C4-2B (cell line): ENCODE measurements at regions not wholly inside any gene's neighbourhood (a gene's known extent, or its start where the extent isn't known, plus 50 kb on each side); places are given as distances from the start of the nearest gene placed in this dataset.

Experiments used
- H3K27ac ChIP-seq: fragments of 450-650 bp; 2 replicates; pipeline ENCODE4 v1.5.1; 2017
- ZFX ChIP-seq: fragments of 450-650 bp; IDR thresholded peaks from 2 replicates; pipeline ENCODE4 v1.6.1; 2017
- TF ChIP-seq, protein P1 (sequence below): fragments of 450-650 bp; conservative IDR thresholded peaks from 2 replicates; pipeline ENCODE4 v1.5.1; 2017; ENCODE audit warnings: mild to moderate bottlenecking

GRCh38 chr1:186557147-186557777, 96.3 kb upstream of the PDC start:
- no peak overlapping the region for H3K27ac ChIP-seq
- no peak for TF ChIP-seq ZFX
- TF ChIP-seq, protein P1, sequence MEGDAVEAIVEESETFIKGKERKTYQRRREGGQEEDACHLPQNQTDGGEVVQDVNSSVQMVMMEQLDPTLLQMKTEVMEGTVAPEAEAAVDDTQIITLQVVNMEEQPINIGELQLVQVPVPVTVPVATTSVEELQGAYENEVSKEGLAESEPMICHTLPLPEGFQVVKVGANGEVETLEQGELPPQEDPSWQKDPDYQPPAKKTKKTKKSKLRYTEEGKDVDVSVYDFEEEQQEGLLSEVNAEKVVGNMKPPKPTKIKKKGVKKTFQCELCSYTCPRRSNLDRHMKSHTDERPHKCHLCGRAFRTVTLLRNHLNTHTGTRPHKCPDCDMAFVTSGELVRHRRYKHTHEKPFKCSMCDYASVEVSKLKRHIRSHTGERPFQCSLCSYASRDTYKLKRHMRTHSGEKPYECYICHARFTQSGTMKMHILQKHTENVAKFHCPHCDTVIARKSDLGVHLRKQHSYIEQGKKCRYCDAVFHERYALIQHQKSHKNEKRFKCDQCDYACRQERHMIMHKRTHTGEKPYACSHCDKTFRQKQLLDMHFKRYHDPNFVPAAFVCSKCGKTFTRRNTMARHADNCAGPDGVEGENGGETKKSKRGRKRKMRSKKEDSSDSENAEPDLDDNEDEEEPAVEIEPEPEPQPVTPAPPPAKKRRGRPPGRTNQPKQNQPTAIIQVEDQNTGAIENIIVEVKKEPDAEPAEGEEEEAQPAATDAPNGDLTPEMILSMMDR, result no peak

DNA sequence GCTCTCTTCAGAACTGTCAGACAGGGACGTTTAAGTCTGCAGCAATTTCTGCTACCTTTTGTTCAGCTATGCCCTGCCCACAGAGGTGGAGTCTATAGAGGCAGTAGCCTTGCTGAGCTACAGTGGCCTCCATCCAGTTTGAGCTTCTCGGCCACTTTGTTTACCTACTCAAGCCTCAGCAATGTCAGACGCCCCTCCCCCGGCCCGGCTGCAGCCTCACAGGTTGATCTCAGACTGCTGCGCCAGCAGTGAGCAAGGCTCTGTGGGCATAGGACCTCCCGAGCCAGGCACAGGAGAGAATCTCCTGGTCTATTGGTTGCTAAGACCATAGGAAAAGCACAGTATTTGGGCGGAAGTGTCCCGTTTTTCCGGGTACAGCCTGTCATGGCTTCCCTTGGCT, 89.9 kb upstream of the PDC start:
- H3K27ac ChIP-seq, result no peak overlapping the region

GRCh38 chr1:186541003-186541402, 80.1 kb upstream of the PDC start:
- H3K27ac ChIP-seq, result no peak overlapping the region; the same call in 1 of the 2 replicates
- no peak for TF ChIP-seq ZFX
- TF ChIP-seq, protein P1, result no peak

More for the DNA sequence above, 89.9 kb upstream of the PDC start:
- TF ChIP-seq, protein P1, result no peak

DNA sequence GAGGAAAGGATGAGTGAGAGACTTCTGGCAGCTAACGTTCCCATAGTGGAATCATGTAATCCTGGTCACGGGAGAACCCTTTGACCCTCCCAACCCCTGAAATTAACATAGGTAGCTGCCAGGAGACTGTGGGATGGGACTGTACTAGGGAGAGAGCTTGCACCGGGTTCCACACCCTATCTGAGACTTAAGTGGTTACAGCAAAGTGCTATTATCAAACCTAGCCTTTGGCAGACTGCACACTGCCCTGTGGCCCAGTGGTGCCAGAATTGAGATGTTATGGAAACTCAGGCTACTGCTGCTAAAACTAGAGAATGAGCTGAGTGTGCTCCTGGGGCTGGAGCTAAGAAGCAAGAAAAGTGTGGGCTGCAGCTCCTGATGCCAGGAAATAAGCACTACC, 79.6 kb upstream of the PDC start:
- no peak for TF ChIP-seq ZFX
- TF ChIP-seq, protein P1, result no peak
- H3K27ac ChIP-seq, result no peak overlapping the region; the same call in 1 of the 2 replicates

GRCh38 chr1:186536273-186536890, 75.5 kb upstream of the PDC start:
- no peak overlapping the region for H3K27ac ChIP-seq
- TF ChIP-seq, protein P1, result no peak
- TF ChIP-seq ZFX, result no peak

DNA sequence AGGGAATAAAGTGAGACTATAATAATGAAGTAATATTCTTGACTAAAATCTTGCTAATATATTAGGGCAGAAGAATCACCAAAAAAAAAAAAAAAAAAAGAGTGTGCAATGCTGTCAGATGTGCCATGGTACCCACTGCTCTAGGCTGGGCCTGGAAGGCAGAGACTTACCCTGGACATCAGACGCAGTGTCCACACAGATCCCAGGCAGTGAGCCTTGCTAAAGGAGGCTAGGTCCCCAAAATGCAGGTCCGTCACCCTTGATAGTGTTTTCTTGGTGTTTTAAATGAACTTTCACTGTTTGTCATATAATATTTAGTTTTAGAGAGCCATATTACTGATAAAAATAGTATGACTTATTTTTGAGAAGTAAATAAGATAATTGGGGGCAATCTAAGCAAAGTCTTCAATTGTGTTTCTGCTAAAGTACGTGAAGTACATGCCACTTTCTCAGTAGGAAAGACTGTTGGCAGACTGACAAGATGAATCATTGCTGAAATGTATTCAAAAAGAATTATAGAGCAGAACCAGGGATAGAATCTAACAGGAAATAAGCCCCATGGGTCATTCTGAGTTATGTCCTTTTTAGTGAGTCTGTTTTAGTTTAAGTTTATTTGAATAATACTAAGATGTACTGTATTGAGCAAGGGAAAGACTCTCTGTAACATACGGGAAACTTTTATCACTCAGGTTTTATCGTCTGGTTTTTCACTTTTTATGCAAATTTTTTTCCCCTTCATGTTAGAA, 74.6 kb upstream of the PDC start:
- no peak overlapping the region for H3K27ac ChIP-seq
- no peak for TF ChIP-seq ZFX
- TF ChIP-seq, protein P1, result no peak

- H3K27ac ChIP-seq, result no peak overlapping the region
- TF ChIP-seq, protein P1, result no peak
- no peak for TF ChIP-seq ZFX
These were observed 73.5 kb upstream of the PDC start for GRCh38 chr1:186534401-186534800.
